LNCaP clone FGC (cell line): ENCODE measurements at regions not wholly inside any gene's neighbourhood (a gene's known extent, or its start where the extent isn't known, plus 50 kb on each side); places are given as distances from the start of the nearest gene placed in this dataset.

Source experiments
- DNase-seq: peaks from one replicate; pipeline ENCODE4 v3.0.0-alpha.2; 2011; ENCODE audit warnings: low read depth
- H3K4me3 ChIP-seq: 2 replicates; pipeline ENCODE4 v1.5.1; 2011; ENCODE audit warnings: mild to moderate bottlenecking, low read depth, low read length, control low read depth
- TF ChIP-seq, protein P1 (sequence below): IDR thresholded peaks from 2 replicates; pipeline ENCODE4 v1.5.1; 2012; ENCODE audit warnings: mild to moderate bottlenecking; ENCODE audit not compliant: control insufficient read depth, insufficient read depth; ENCODE audit errors: extremely low read depth

DNA sequence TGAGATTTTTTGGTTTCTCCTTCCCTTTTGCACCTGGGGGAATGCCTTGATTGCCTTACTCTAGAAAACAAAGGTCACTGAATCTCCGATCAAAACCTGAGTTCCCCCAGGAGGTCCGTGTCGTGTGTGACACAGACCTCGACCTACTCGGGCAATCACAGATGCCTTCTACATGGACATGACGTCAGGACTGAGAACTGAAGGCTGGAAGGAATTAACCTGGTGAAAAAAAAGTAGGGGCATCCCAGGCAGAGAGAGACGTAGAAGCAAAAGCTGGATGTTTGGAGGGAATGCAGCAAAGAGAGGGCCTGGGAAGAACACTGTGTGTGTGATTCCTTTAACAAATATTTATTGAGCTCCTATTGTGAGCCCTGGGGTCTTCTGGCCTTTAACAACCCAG is 178.0 kb downstream of the PRDM2 start:
- no peak for DNase-seq
- TF ChIP-seq, protein P1, sequence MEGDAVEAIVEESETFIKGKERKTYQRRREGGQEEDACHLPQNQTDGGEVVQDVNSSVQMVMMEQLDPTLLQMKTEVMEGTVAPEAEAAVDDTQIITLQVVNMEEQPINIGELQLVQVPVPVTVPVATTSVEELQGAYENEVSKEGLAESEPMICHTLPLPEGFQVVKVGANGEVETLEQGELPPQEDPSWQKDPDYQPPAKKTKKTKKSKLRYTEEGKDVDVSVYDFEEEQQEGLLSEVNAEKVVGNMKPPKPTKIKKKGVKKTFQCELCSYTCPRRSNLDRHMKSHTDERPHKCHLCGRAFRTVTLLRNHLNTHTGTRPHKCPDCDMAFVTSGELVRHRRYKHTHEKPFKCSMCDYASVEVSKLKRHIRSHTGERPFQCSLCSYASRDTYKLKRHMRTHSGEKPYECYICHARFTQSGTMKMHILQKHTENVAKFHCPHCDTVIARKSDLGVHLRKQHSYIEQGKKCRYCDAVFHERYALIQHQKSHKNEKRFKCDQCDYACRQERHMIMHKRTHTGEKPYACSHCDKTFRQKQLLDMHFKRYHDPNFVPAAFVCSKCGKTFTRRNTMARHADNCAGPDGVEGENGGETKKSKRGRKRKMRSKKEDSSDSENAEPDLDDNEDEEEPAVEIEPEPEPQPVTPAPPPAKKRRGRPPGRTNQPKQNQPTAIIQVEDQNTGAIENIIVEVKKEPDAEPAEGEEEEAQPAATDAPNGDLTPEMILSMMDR, result no peak
- no peak overlapping the region for H3K4me3 ChIP-seq

DNA sequence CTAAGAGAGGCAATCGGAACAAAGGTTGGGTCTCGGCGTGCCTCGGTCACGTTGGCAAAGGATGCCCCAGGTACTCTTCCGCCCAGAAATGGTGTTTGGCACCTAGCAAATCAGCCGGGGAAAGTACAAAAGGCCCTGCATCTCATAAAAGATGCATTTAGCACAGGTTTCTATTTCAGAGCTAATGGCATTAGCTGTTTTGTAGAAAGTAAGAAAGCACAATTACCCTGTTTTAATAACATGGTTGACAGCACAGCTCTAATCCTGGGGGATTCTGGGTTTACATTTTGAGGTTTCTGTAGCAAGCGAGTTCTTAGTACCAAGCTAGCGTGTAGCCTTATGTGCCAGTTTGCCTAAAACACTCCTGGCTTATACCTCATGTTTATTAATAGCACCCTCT is 178.5 kb downstream of the PRDM2 start:
- no peak overlapping the region for H3K4me3 ChIP-seq
- no peak for DNase-seq

DNA sequence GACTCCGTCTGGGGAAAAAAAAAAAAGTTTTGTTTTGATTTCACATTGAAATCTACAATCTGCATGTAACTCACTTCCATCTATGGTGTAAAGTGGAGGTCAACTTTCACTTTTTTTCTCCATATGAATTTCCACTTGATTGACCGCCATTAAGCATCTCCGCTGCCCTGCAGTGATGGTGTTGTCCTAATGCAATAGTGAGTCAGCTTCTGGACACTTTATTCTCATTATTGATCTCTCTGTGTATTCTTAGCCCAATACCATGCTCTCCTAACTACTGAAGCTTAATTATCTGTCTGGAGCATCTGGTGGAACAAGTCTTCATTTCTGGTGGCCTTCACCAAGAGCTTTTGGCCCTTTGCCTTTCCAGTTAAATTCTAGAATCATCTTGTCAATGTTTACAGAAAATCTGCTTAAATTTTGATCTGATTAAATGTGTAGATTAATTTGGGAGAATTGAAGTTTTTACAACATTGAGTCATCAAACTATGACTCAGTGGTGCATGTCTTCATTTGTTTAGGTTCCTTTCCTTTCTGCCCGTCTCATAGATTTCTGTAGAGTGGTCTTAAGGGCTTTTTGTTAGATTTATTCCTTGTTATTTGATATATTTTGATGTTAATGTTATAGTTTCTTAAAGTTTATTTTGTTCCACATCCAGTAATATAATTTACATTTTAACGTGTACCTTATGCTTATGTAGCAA is 181.5 kb downstream of the PRDM2 start:
- TF ChIP-seq, protein P1, result no peak
- H3K4me3 ChIP-seq, result no peak overlapping the region
- DNase-seq, result no peak

More for the DNA sequence above, 178.5 kb downstream of the PRDM2 start:
- TF ChIP-seq, protein P1, result no peak

DNA sequence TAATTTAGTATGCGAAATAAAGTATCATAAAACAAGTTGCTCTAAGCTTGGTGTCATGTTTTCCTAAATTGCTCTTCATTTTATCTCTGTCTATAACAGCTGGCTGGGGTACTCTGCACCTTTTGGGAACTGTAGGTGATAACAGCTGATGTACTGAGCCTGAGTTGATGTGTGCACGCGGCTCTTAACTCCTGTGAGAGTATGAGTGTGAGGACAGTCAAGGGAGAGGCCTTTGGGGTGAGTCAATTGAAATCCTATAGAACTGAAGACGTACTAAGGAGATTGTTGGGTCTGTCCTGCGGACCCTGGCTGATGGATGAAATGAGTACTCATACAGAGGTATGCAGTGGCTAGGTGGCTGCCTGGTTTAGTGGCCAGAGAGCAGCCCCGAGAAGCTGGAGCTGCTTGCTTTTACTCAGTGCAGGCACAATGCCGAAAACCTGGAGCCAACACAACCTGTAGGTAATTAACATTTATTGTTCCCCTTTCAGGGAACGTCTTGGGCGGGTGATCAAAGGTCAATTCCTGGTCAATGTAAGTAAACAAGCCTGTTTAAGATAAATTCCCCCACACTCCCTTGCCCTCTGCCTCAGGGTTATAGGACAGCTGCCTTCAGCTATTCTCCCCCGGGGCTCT is 188.5 kb downstream of the PRDM2 start:
- TF ChIP-seq, protein P1, result no peak
- no peak overlapping the region for H3K4me3 ChIP-seq
- DNase-seq, result no peak

DNA sequence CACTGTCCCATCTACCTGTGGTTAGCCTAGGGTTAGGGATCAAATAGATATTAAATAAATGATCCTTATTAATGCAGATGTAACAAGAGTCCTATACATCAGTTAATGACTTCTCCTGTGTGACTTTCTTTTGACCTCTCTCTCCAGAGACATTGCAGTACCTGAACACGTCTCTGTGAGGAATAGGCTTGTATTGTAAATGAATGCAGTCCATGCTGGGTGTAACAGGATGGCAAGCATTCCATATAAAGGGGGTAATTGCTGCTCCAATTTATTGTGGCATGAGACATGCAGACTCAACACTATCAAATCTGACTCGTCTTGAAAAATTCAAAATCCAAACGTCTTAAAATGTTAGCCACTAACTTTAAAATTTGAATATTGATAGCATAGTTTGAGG is 189.5 kb downstream of the PRDM2 start:
- H3K4me3 ChIP-seq, result no peak overlapping the region
- TF ChIP-seq, protein P1, result no peak
- DNase-seq, result no peak

DNA sequence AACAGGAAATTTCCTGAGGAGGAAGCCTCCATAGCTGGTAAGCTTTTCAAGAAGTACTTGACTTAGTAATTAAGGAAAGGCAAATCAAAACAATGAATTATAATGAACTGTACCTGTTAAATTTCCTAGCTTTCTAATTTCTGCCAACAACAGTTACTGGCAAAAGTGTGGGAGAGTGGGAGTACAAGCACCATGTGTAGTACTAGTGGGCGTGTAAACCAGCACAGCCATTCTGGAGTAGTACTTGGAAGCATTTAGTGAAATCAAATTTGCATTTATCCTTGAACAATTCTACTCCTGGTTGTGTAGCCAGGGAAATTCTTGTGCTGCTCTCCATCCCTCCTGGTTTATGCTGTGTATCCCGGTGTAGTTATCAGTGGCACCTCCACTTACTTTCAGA is 190.8 kb downstream of the PRDM2 start:
- H3K4me3 ChIP-seq, result no peak overlapping the region
- TF ChIP-seq, protein P1, result no peak
- DNase-seq, result no peak

DNA sequence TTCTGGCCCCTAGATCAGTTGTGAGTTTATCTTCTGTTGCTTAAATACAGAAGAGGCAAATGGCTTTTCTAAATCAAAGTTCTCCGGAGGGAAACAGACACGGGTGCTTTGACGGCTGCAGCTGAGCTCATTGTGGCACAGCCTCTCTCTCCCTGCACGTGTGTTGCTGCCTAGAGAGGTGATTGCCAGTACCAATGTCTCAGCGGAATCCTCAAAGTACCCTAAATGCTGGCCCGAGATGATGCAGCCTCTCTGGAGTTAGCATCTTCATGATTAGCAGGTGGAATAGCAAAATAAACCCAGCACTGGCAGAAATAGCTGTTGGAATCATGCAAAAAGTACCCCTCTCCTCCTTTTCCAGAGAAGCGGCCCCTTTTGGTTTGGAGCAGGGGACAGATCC is 192.2 kb downstream of the PRDM2 start:
- DNase-seq, result no peak
- peak overlapping the region; percentile 49 for H3K4me3 ChIP-seq
- TF ChIP-seq, protein P1, result no peak
